ENCODE measurements at regions not wholly inside any gene's neighbourhood (a gene's known extent, or its start where the extent isn't known, plus 50 kb on each side); places are given as distances from the start of the nearest gene placed in this dataset.

DNA sequence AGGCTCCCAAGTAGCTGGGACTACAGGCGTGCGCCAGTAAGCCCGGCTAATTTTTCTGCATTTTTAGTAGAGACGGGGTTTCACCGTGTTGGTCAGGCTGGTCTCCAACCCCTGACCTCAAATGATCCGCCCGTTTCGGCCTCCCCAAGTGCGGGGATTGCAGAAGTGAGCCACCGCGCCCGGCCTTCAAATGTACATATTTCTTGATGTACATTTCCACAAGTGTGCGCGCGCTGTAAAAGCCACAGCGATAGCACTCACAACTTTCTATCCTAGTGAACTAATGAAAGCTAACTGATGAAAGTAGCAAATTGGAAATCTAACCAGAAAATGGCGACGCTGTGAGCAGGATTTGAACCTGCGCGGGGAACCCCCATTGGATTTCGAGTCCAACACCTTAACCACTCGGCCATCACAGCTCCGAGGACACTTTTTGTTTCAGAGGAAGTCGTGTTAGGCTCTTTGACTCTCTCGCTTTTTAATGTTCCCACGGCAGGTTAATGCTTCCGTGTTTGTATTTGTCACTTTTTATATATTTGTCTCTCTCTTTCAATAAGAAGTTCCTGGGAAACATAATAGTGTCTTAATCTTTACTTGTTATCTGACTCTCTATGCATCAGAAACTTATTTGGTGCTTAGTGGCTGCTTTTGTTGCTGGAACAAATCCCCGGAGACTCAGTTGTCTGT is 199.4 kb upstream of the ZNF184 start (continued):
- TF ChIP-seq, protein P1, sequence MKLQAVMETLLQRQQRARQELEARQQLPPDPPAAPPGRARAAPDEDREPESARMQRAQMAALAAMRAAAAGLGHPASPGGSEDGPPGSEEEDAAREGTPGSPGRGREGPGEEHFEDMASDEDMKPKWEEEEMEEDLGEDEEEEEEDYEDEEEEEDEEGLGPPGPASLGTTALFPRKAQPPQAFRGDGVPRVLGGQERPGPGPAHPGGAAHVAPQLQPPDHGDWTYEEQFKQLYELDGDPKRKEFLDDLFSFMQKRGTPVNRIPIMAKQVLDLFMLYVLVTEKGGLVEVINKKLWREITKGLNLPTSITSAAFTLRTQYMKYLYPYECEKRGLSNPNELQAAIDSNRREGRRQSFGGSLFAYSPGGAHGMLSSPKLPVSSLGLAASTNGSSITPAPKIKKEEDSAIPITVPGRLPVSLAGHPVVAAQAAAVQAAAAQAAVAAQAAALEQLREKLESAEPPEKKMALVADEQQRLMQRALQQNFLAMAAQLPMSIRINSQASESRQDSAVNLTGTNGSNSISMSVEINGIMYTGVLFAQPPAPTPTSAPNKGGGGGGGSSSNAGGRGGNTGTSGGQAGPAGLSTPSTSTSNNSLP (IDR thresholded peaks at IDR 0.05; ENCODE audit: low read depth, low read length), result peak; percentile 82
- TF ChIP-seq, protein P2, sequence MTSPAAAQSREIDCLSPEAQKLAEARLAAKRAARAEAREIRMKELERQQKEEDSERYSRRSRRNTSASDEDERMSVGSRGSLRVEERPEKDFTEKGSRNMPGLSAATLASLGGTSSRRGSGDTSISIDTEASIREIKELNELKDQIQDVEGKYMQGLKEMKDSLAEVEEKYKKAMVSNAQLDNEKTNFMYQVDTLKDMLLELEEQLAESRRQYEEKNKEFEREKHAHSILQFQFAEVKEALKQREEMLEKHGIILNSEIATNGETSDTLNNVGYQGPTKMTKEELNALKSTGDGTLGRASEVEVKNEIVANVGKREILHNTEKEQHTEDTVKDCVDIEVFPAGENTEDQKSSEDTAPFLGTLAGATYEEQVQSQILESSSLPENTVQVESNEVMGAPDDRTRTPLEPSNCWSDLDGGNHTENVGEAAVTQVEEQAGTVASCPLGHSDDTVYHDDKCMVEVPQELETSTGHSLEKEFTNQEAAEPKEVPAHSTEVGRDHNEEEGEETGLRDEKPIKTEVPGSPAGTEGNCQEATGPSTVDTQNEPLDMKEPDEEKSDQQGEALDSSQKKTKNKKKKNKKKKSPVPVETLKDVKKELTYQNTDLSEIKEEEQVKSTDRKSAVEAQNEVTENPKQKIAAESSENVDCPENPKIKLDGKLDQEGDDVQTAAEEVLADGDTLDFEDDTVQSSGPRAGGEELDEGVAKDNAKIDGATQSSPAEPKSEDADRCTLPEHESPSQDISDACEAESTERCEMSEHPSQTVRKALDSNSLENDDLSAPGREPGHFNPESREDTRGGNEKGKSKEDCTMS (CRISPR knock-in tag; conservative IDR thresholded peaks at IDR 0.05), result no peak
- TF ChIP-seq ZNF382 (CRISPR knock-in tag; IDR thresholded peaks at IDR 0.05; ENCODE audit: borderline replicate concordance) (no peak), ZNF3 (CRISPR knock-in tag; IDR thresholded peaks at IDR 0.05) (no peak), IKZF1 (IDR thresholded peaks at IDR 0.05) (no peak), SYNCRIP (IDR thresholded peaks at IDR 0.05; ENCODE audit: insufficient read depth, low read depth, low read length) (no peak), HCFC1 (IDR thresholded peaks at IDR 0.05; ENCODE audit: low read depth, low read length) (no peak), YY1 (IDR thresholded peaks at IDR 0.05; ENCODE audit: insufficient read depth, insufficient replicate concordance, low read depth, low read length) (peak; percentile 89), POLR2AphosphoS5 (IDR thresholded peaks at IDR 0.05; ENCODE audit: low read depth, low read length) (no peak), SALL1 (CRISPR knock-in tag; IDR thresholded peaks at IDR 0.05) (peak; percentile 94), ZNF207 (IDR thresholded peaks at IDR 0.05; ENCODE audit: borderline replicate concordance) (no peak), GLI4 (CRISPR knock-in tag; IDR thresholded peaks at IDR 0.05; ENCODE audit: borderline replicate concordance) (no peak), ZNF256 (CRISPR knock-in tag; conservative IDR thresholded peaks at IDR 0.05) (no peak), SMC3 (IDR thresholded peaks at IDR 0.05; ENCODE audit: low read length) (no peak)
- TF ChIP-seq, protein P3, sequence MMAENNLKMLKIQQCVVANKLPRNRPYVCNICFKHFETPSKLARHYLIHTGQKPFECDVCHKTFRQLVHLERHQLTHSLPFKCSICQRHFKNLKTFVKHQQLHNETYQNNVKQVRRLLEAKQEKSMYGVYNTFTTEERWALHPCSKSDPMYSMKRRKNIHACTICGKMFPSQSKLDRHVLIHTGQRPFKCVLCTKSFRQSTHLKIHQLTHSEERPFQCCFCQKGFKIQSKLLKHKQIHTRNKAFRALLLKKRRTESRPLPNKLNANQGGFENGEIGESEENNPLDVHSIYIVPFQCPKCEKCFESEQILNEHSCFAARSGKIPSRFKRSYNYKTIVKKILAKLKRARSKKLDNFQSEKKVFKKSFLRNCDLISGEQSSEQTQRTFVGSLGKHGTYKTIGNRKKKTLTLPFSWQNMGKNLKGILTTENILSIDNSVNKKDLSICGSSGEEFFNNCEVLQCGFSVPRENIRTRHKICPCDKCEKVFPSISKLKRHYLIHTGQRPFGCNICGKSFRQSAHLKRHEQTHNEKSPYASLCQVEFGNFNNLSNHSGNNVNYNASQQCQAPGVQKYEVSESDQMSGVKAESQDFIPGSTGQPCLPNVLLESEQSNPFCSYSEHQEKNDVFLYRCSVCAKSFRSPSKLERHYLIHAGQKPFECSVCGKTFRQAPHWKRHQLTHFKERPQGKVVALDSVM (CRISPR knock-in tag; IDR thresholded peaks at IDR 0.05), result peak; percentile 97
- TF ChIP-seq, protein P4, sequence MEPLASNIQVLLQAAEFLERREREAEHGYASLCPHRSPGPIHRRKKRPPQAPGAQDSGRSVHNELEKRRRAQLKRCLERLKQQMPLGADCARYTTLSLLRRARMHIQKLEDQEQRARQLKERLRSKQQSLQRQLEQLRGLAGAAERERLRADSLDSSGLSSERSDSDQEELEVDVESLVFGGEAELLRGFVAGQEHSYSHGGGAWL (CRISPR knock-in tag; IDR thresholded peaks at IDR 0.05), result no peak
- TF ChIP-seq, protein P5, sequence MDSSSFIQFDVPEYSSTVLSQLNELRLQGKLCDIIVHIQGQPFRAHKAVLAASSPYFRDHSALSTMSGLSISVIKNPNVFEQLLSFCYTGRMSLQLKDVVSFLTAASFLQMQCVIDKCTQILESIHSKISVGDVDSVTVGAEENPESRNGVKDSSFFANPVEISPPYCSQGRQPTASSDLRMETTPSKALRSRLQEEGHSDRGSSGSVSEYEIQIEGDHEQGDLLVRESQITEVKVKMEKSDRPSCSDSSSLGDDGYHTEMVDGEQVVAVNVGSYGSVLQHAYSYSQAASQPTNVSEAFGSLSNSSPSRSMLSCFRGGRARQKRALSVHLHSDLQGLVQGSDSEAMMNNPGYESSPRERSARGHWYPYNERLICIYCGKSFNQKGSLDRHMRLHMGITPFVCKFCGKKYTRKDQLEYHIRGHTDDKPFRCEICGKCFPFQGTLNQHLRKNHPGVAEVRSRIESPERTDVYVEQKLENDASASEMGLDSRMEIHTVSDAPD (CRISPR knock-in tag; IDR thresholded peaks at IDR 0.05), result 0 out of 2 replicates have a peak, but pooled peaks have one; percentile 32

Measured in HepG2 (cell line).